ENCODE measurements at regions not wholly inside any gene's neighbourhood (a gene's known extent, or its start where the extent isn't known, plus 50 kb on each side); places are given as distances from the start of the nearest gene placed in this dataset.

- FAIRE-seq: no peak
- intact Hi-C loops (cut with DNase I): no loop called here
- no peak for ATAC-seq
These were observed 383.2 kb downstream of the CHSY3 start for GRCh38 chr5:130287438-130287837.

GRCh38 chr5:130286971-130287370 lies 382.7 kb downstream of the CHSY3 start:
- Histone ChIP-seq H3K9me3 (no peaks in the 10 kb centered on the region), H3K27ac (no peak overlapping the region), H3K36me3 (no peaks in the 10 kb centered on the region), H3K27me3 (no peaks in the 10 kb centered on the region), H3K4me1 (peaks cover 0 to under 1% (median 0%) of the 10 kb centered on the region in 3 donors), H3K4me3 (no peak overlapping the region)
- no peak for FAIRE-seq
- no peak for TF ChIP-seq CTCF (IDR thresholded peaks at IDR 0.05)
- intact Hi-C loops (cut with DNase I): no loop called here
- WGBS, 2 donors: 82 to 84% methylated on average over 2 of the region's 2 CpGs
- no peak for DNase-seq
- peak in 2 of 4 donors; percentile 29 to 30 for ATAC-seq

More at GRCh38 chr5:130287438-130287837, 383.2 kb downstream of the CHSY3 start:
- TF ChIP-seq CTCF (IDR thresholded peaks at IDR 0.05): no peak
- H3K9me3 ChIP-seq: no peaks in the 10 kb centered on the region
- no peak for DNase-seq
- no peak overlapping the region for H3K4me3 ChIP-seq
- H3K27me3 ChIP-seq: no peaks in the 10 kb centered on the region
- no peaks in the 10 kb centered on the region for H3K36me3 ChIP-seq
- H3K27ac ChIP-seq: no peak overlapping the region
- no peaks in the 10 kb centered on the region for H3K4me1 ChIP-seq

GRCh38 chr5:130282049-130282448 lies 377.8 kb downstream of the CHSY3 start:
- H3K4me1 ChIP-seq: peaks cover 0 to 9% (median 6%) of the 10 kb centered on the region in 3 donors
- no peak for TF ChIP-seq CTCF (IDR thresholded peaks at IDR 0.05)
- H3K4me3 ChIP-seq: no peak overlapping the region
- FAIRE-seq (no peak), ATAC-seq (peak in 2 of 4 donors; percentile 15 to 22), DNase-seq (no peak)
- no peaks in the 10 kb centered on the region for H3K27me3 ChIP-seq
- H3K36me3 ChIP-seq: no peaks in the 10 kb centered on the region
- WGBS, 2 donors: 88 to 100% methylated on average over 1 of the region's 1 CpG
- no peak overlapping the region for H3K27ac ChIP-seq
- H3K9me3 ChIP-seq: no peaks in the 10 kb centered on the region
- intact Hi-C loops (cut with DNase I): no loop called here

GRCh38 chr5:130280528-130281217 lies 376.4 kb downstream of the CHSY3 start:
- ATAC-seq: peak; percentile 90 to 96 (median 94)
- Histone ChIP-seq H3K9me3 (no peaks in the 10 kb centered on the region), H3K36me3 (no peaks in the 10 kb centered on the region), H3K27me3 (no peaks in the 10 kb centered on the region), H3K4me1 (peaks cover 0 to 9% (median 6%) of the 10 kb centered on the region in 3 donors), H3K4me3 (no peak overlapping the region), H3K27ac (peak overlapping the region in 2 of 4 donors; percentile 13 to 29)
- DNase-seq: peak in 3 of 6 donors; percentile 16 to 39 (median 29)
- no peak for FAIRE-seq
- TF ChIP-seq CTCF (IDR thresholded peaks at IDR 0.05): no peak
- intact Hi-C loops (cut with DNase I): no loop called here
- WGBS, 2 donors: 51 to 52% methylated on average over 8 of the region's 8 CpGs

GRCh38 chr5:130279386-130279785 lies 375.1 kb downstream of the CHSY3 start:
- ATAC-seq (no peak), FAIRE-seq (no peak)

More at GRCh38 chr5:130279386-130279785, 375.1 kb downstream of the CHSY3 start:
- Histone ChIP-seq H3K4me3 (no peak overlapping the region), H3K9me3 (no peaks in the 10 kb centered on the region), H3K4me1 (peaks cover 0 to 9% (median 6%) of the 10 kb centered on the region in 3 donors), H3K36me3 (no peaks in the 10 kb centered on the region), H3K27ac (no peak overlapping the region), H3K27me3 (no peaks in the 10 kb centered on the region)
- 36 to 46% methylated on average over 1 of the region's 1 CpG for WGBS, 2 donors
- DNase-seq: no peak
- intact Hi-C loops (cut with DNase I): no loop called here
- no peak for TF ChIP-seq CTCF (IDR thresholded peaks at IDR 0.05)

Measured in pancreas (tissue), 10 donors.